Sigmoid colon (tissue), 4 donors: ENCODE measurements at regions not wholly inside any gene's neighbourhood (a gene's known extent, or its start where the extent isn't known, plus 50 kb on each side); places are given as distances from the start of the nearest gene placed in this dataset.

ENCODE experiments used
- EP300 ChIP-seq, 4 donors: sonication (generic); formaldehyde crosslinking; IDR thresholded peaks; one replicate each; pipeline ENCODE4 v1.6.1; 2017; ENCODE audit warnings: antibody characterized with exemption in 4 of 4
- TF ChIP-seq, protein P1 (sequence below), 4 experiments: fragments of 450-650 bp in 3 of 4; fragments of 200-600 bp in 1 of 4; IDR thresholded peaks; one replicate each; pipeline ENCODE4 v1.5.1; 2016 to 2019; ENCODE audit warnings: antibody characterized with exemption in 4 of 4, mild to moderate bottlenecking in 3 of 4, moderate library complexity in 2 of 4

DNA sequence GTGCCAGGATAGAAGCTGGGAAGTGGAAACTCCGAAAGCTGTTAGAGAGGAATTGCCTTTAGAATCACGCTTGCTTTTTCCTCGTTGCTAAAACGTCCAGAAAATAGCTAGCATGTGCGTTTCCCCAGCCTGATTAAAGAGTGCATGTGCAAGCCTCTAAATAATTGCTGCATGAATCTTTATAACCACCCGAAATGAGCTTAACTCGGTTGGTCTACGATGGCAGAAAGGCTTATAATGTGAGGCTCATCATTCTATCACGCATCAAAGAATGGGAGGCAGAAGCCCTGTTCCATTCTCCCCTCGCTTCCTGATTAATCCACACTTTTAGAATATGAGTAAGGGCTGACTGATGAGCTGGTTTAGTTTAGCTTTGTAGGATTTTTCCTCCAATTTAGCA lies 394.6 kb upstream of the WWC1 start:
- TF ChIP-seq, protein P1, sequence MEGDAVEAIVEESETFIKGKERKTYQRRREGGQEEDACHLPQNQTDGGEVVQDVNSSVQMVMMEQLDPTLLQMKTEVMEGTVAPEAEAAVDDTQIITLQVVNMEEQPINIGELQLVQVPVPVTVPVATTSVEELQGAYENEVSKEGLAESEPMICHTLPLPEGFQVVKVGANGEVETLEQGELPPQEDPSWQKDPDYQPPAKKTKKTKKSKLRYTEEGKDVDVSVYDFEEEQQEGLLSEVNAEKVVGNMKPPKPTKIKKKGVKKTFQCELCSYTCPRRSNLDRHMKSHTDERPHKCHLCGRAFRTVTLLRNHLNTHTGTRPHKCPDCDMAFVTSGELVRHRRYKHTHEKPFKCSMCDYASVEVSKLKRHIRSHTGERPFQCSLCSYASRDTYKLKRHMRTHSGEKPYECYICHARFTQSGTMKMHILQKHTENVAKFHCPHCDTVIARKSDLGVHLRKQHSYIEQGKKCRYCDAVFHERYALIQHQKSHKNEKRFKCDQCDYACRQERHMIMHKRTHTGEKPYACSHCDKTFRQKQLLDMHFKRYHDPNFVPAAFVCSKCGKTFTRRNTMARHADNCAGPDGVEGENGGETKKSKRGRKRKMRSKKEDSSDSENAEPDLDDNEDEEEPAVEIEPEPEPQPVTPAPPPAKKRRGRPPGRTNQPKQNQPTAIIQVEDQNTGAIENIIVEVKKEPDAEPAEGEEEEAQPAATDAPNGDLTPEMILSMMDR (IDR thresholded peaks at IDR 0.05), result no peak
- TF ChIP-seq EP300 (IDR thresholded peaks at IDR 0.05), result no peak
